K562 (cell line): ENCODE measurements at regions not wholly inside any gene's neighbourhood (a gene's known extent, or its start where the extent isn't known, plus 50 kb on each side); places are given as distances from the start of the nearest gene placed in this dataset.

Source experiments
- ATAC-seq: fragments of 200-7000 bp; cut with Tn5 transposase; 3 replicates; pipeline ENCODE4 v1.9.1; 2020; ENCODE audit warnings: moderate library complexity
- BruUV-seq: library from RNA; stranded (reverse); fragments of 400-500 nt; replicated peaks from 2 replicates; lab custom pipeline; 2021; lab: Mats Ljungman, UMichigan
- CTCF ChIA-PET: fragments of 300-600 bp; formaldehyde crosslinking; extraction: SDS; loops from one replicate; lab custom pipeline; 2021; ENCODE audit warnings: low intra/inter-chr PET ratio; lab: Yijun Ruan, JAX
- POLR2A ChIA-PET: fragments of 300-600, 350-650 bp; sonication (Branson Sonifier 250); formaldehyde crosslinking; extraction: SDS; loops from one replicate; lab custom pipeline; 2021; ENCODE audit warnings: antibody characterized with exemption, inconsistent platforms; lab: Yijun Ruan, JAX
- DNase-seq, 4 experiments: peaks; one replicate each; pipeline versions ENCODE4 v3.0.0 to v3.0.0-alpha.2; 2011 to 2018; ENCODE audit warnings: low spot score in 3 of 4, mixed read lengths in 3 of 4; ENCODE audit errors: extremely low read depth in 1 of 4
- FAIRE-seq: peaks from 2 replicates; lab custom pipeline; 2011; peaks lifted over from hg19 to GRCh38; lab: Jason Lieb, UNC
- H2AFZ ChIP-seq: 2 replicates; pipeline ENCODE4 v1.6.0; 2011; ENCODE audit warnings: low read depth, low read length, control low read depth, inconsistent platforms
- H3K27ac ChIP-seq: fragments of 200-600 bp; 3 replicates; pipeline ENCODE4 v1.8.0; 2011; ENCODE audit warnings: low read depth, mild to moderate bottlenecking, control low read depth, inconsistent platforms, low read length, moderate library complexity, mixed read lengths; ENCODE audit errors: extremely low read depth
- H3K27me3 ChIP-seq, 2 experiments: fragments of 300-600 bp in 1 of 2; 2 replicates in 1 of 2; 3 replicates in 1 of 2; pipeline versions ENCODE4 v1.6.0 to v1.8.0; 2011; ENCODE audit warnings: inconsistent platforms in 2 of 2, low read length in 2 of 2, mild to moderate bottlenecking in 1 of 2, mixed read lengths in 1 of 2, moderate library complexity in 1 of 2; ENCODE audit not compliant: control insufficient read depth in 2 of 2, insufficient read depth in 2 of 2
- H3K36me3 ChIP-seq: fragments of 300-600 bp; 3 replicates; pipeline ENCODE4 v1.8.0; 2011; ENCODE audit warnings: mild to moderate bottlenecking, low read length, inconsistent platforms; ENCODE audit not compliant: control insufficient read depth, insufficient read depth
- H3K4me1 ChIP-seq, 2 experiments: fragments of 200-600 bp in 1 of 2; replicated peaks in 1 of 2; 2 replicates in 1 of 2; 3 replicates in 1 of 2; pipeline versions ENCODE4 v1.5.1 to v1.8.0; 2011; ENCODE audit warnings: inconsistent platforms in 2 of 2, low read length in 2 of 2, mild to moderate bottlenecking in 1 of 2, mixed read lengths in 1 of 2, moderate library complexity in 1 of 2; ENCODE audit not compliant: control insufficient read depth in 2 of 2, insufficient read depth in 2 of 2
- H3K4me2 ChIP-seq: 2 replicates; pipeline ENCODE4 v1.6.1; 2011; ENCODE audit warnings: low read length, control low read depth, inconsistent platforms, mixed read lengths; ENCODE audit not compliant: insufficient read depth
- H3K4me3 ChIP-seq: fragments of 200-600 bp; sonication (generic), shearing (Covaris generic); 2 replicates; pipeline ENCODE4 v1.5.1; 2016; ENCODE audit warnings: control low read depth, inconsistent platforms
- H3K79me2 ChIP-seq: fragments of 200-600 bp; 3 replicates; pipeline ENCODE4 v1.8.0; 2011; ENCODE audit warnings: low read length, inconsistent platforms; ENCODE audit not compliant: control insufficient read depth, insufficient read depth
- H3K9ac ChIP-seq, 2 experiments: 2 replicates each; pipeline versions ENCODE4 v1.6.0 to v1.6.1; 2011; ENCODE audit warnings: low read depth in 2 of 2, low read length in 2 of 2, control low read depth in 1 of 2, inconsistent platforms in 1 of 2, mild to moderate bottlenecking in 1 of 2, mixed read lengths in 1 of 2; ENCODE audit not compliant: insufficient read depth in 1 of 2
- H3K9me1 ChIP-seq: one replicate; pipeline ENCODE4 v1.6.0; 2011; ENCODE audit warnings: inconsistent platforms, mild to moderate bottlenecking, low read length, moderate library complexity; ENCODE audit not compliant: control insufficient read depth, insufficient read depth
- H3K9me3 ChIP-seq: replicated peaks from 2 replicates; pipeline ENCODE4 v1.5.1; 2011; ENCODE audit warnings: low read depth, low read length, inconsistent platforms; ENCODE audit not compliant: control insufficient read depth, insufficient read depth
- H4K20me1 ChIP-seq: replicated peaks from 2 replicates; pipeline ENCODE4 v1.6.1; 2011; ENCODE audit warnings: low read length, inconsistent platforms, mixed read lengths; ENCODE audit not compliant: control insufficient read depth, insufficient read depth
- CBX2 ChIP-seq: fragments of 200-600 bp; sonication (generic); IDR thresholded peaks from one replicate; pipeline ENCODE4 v1.6.1; 2012; ENCODE audit warnings: mild to moderate bottlenecking, low read length, inconsistent platforms; ENCODE audit not compliant: insufficient read depth, poor library complexity, severe bottlenecking
- DEAF1 ChIP-seq: fragments of 450-650 bp; formaldehyde crosslinking; IDR thresholded peaks from 2 replicates; pipeline ENCODE4 v1.4.0; 2020; ENCODE audit warnings: mild to moderate bottlenecking, moderate library complexity
- MECOM ChIP-seq: fragments of 250-450 bp; sonication (Bioruptor Pico); IDR thresholded peaks from 2 replicates; pipeline ENCODE4 v1.8.0; 2022; ENCODE audit warnings: inconsistent platforms
- ZNF263 ChIP-seq: sonication (generic); formaldehyde crosslinking; IDR thresholded peaks from 2 replicates; pipeline ENCODE4 v1.8.0; 2022; ENCODE audit warnings: mild to moderate bottlenecking, missing genetic modification reagents, borderline replicate concordance
- WGBS: fragments of 100-300 bp; shearing (Covaris generic); methylation state at CpG from one replicate; pipeline ENCODE4 v1.1.6; 2016; ENCODE audit warnings: low coverage, mixed read lengths; ENCODE audit not compliant: insufficient coverage; ENCODE audit errors: missing lambda C conversion rate; 5-methylcytosine and 5-hydroxymethylcytosine counted together
- in situ Hi-C: fragments of 300-500 bp; cut with MboI; formaldehyde crosslinking; loops from 4 replicates; pipeline ENCODE4 v1.15.0; 2018; ENCODE audit warnings: inconsistent platforms, mixed read lengths
- intact Hi-C: fragments of 100-400 bp; cut with micrococcal nuclease; formaldehyde crosslinking; loops from 2 replicates; pipeline ENCODE4 v1.14.2; 2022

- intact Hi-C loops (no loop called here), in situ Hi-C loops (no loop called here)
- FAIRE-seq (no peak), DNase-seq (no peak), ATAC-seq (no peak)
- Histone ChIP-seq H3K9me1 (no peaks in the 10 kb centered on the region), H2AFZ (no peak overlapping the region), H3K36me3 (no peaks in the 10 kb centered on the region), H3K4me3 (no peak overlapping the region), H3K9me3 (no peaks in the 10 kb centered on the region), H3K9ac (no peak overlapping the region), H3K27me3 (peaks cover 7 to 40% of the 10 kb centered on the region in 2 experiments; a peak in 3 of 5 replicates), H3K79me2 (no peaks in the 10 kb centered on the region), H3K4me2 (no peak overlapping the region), H3K4me1 (no peaks in the 10 kb centered on the region), H4K20me1 (peaks cover 5% of the 10 kb centered on the region; the same call in 1 of the 2 replicates), H3K27ac (no peak overlapping the region)
- TF ChIP-seq ZNF263 (CRISPR knock-in tag): peak; percentile 96
- no peak for TF ChIP-seq CBX2
- WGBS: 2% methylated on average over 9 of the region's 17 CpGs
- no TSS peak for BruUV-seq
- CTCF ChIA-PET: no interaction called here
- POLR2A ChIA-PET: no interaction called here
Measured at GRCh38 chr4:8769645-8770517, 101.8 kb downstream of the HMX1 start.

GRCh38 chr4:8768357-8768999 is 103.2 kb downstream of the HMX1 start:
- Histone ChIP-seq H3K36me3 (no peaks in the 10 kb centered on the region), H3K4me2 (no peak overlapping the region), H4K20me1 (peaks cover 5% of the 10 kb centered on the region; the same call in 1 of the 2 replicates), H3K27me3 (peaks cover 5 to 35% of the 10 kb centered on the region in 2 experiments; a peak in 3 of 5 replicates), H2AFZ (no peak overlapping the region), H3K4me3 (no peak overlapping the region), H3K27ac (no peak overlapping the region), H3K4me1 (no peaks in the 10 kb centered on the region), H3K9ac (no peak overlapping the region), H3K9me1 (no peaks in the 10 kb centered on the region), H3K9me3 (no peaks in the 10 kb centered on the region), H3K79me2 (no peaks in the 10 kb centered on the region)
- intact Hi-C loops (no loop called here), in situ Hi-C loops (no loop called here)
- ChIA-PET POLR2A (no interaction called here), CTCF (no interaction called here)
- no peak for ATAC-seq
- TF ChIP-seq DEAF1 (no peak), MECOM (CRISPR knock-in tag) (no peak)
- no peak for DNase-seq
- WGBS: 1% methylated on average over 20 of the region's 20 CpGs
- BruUV-seq: no TSS peak
- no peak for FAIRE-seq
